ENCODE measurements at regions not wholly inside any gene's neighbourhood (a gene's known extent, or its start where the extent isn't known, plus 50 kb on each side); places are given as distances from the start of the nearest gene placed in this dataset.

GRCh38 chr5:126686451-126687126, 85.8 kb downstream of the PHAX start:
- Histone ChIP-seq H3K27me3 (ENCODE audit: control insufficient read depth, insufficient read depth, low read length) (no peaks in the 10 kb centered on the region), H3K4me3 (ENCODE audit: low read depth, low read length) (no peak overlapping the region), H3K36me3 (ENCODE audit: control insufficient read depth, insufficient read depth, low read length) (no peaks in the 10 kb centered on the region)
- no peak for DNase-seq (ENCODE audit: low read depth)
- FAIRE-seq, result no peak
- TF ChIP-seq CTCF (IDR thresholded peaks at IDR 0.05; ENCODE audit: insufficient read depth, low read length, severe bottlenecking), result no peak

GRCh38 chr5:126692971-126693370, 84.0 kb upstream of the LMNB1 start:
- no peak for FAIRE-seq

GRCh38 chr5:126693806-126694205, 83.1 kb upstream of the LMNB1 start:
- DNase-seq (ENCODE audit: low read depth), result no peak
- H3K36me3 ChIP-seq (ENCODE audit: control insufficient read depth, insufficient read depth, low read length), result no peaks in the 10 kb centered on the region
- no peak for FAIRE-seq
- H3K27me3 ChIP-seq (ENCODE audit: control insufficient read depth, insufficient read depth, low read length), result no peaks in the 10 kb centered on the region
- no peak overlapping the region for H3K4me3 ChIP-seq (ENCODE audit: low read depth, low read length)
- no peak for TF ChIP-seq CTCF (IDR thresholded peaks at IDR 0.05; ENCODE audit: insufficient read depth, low read length, severe bottlenecking)

More at GRCh38 chr5:126692971-126693370, 84.0 kb upstream of the LMNB1 start:
- no peak for TF ChIP-seq CTCF (IDR thresholded peaks at IDR 0.05; ENCODE audit: insufficient read depth, low read length, severe bottlenecking)
- no peak overlapping the region for H3K4me3 ChIP-seq (ENCODE audit: low read depth, low read length)
- no peaks in the 10 kb centered on the region for H3K36me3 ChIP-seq (ENCODE audit: control insufficient read depth, insufficient read depth, low read length)
- no peaks in the 10 kb centered on the region for H3K27me3 ChIP-seq (ENCODE audit: control insufficient read depth, insufficient read depth, low read length)
- no peak for DNase-seq (ENCODE audit: low read depth)

- TF ChIP-seq CTCF (IDR thresholded peaks at IDR 0.05; ENCODE audit: insufficient read depth, low read length, severe bottlenecking), result no peak
- FAIRE-seq (no peak), DNase-seq (ENCODE audit: low read depth) (no peak)
- H3K27me3 ChIP-seq (ENCODE audit: control insufficient read depth, insufficient read depth, low read length), result no peaks in the 10 kb centered on the region
- H3K4me3 ChIP-seq (ENCODE audit: low read depth, low read length), result no peak overlapping the region
- no peaks in the 10 kb centered on the region for H3K36me3 ChIP-seq (ENCODE audit: control insufficient read depth, insufficient read depth, low read length)
Observed at GRCh38 chr5:126694403-126694802, 82.5 kb upstream of the LMNB1 start.

GRCh38 chr5:126695091-126695490, 81.8 kb upstream of the LMNB1 start:
- no peak for TF ChIP-seq CTCF (IDR thresholded peaks at IDR 0.05; ENCODE audit: insufficient read depth, low read length, severe bottlenecking)
- Histone ChIP-seq H3K27me3 (ENCODE audit: control insufficient read depth, insufficient read depth, low read length) (no peaks in the 10 kb centered on the region), H3K4me3 (ENCODE audit: low read depth, low read length) (no peak overlapping the region), H3K36me3 (ENCODE audit: control insufficient read depth, insufficient read depth, low read length) (no peaks in the 10 kb centered on the region)
- no peak for FAIRE-seq
- DNase-seq (ENCODE audit: low read depth), result peak; percentile 51

GRCh38 chr5:126707080-126707479, 69.9 kb upstream of the LMNB1 start:
- no peak for TF ChIP-seq CTCF (IDR thresholded peaks at IDR 0.05; ENCODE audit: insufficient read depth, low read length, severe bottlenecking)
- FAIRE-seq (no peak), DNase-seq (ENCODE audit: low read depth) (no peak)
- Histone ChIP-seq H3K27me3 (ENCODE audit: control insufficient read depth, insufficient read depth, low read length) (no peaks in the 10 kb centered on the region), H3K36me3 (ENCODE audit: control insufficient read depth, insufficient read depth, low read length) (no peaks in the 10 kb centered on the region), H3K4me3 (ENCODE audit: low read depth, low read length) (no peak overlapping the region)
